ENCODE measurements at regions not wholly inside any gene's neighbourhood (a gene's known extent, or its start where the extent isn't known, plus 50 kb on each side); places are given as distances from the start of the nearest gene placed in this dataset.

- TF ChIP-seq REST (IDR thresholded peaks at IDR 0.05; ENCODE audit: insufficient read depth in 1 of 2, low read depth in 2 of 2, low read length in 2 of 2), result no peak
- no peak for TF ChIP-seq POLR2AphosphoS5 (IDR thresholded peaks at IDR 0.05; ENCODE audit: low read depth, low read length)
- TF ChIP-seq SIN3A (IDR thresholded peaks at IDR 0.05; ENCODE audit: borderline replicate concordance, insufficient read depth, low read length), result no peak
- no peak for TF ChIP-seq TAF1 (IDR thresholded peaks at IDR 0.05; ENCODE audit: borderline replicate concordance, insufficient read depth, low read length)
Measured at GRCh38 chr2:40037303-40037702, 258.2 kb upstream of the THUMPD2 start.
